Epithelial cell of esophagus (primary cell): ENCODE measurements at regions not wholly inside any gene's neighbourhood (a gene's known extent, or its start where the extent isn't known, plus 50 kb on each side); places are given as distances from the start of the nearest gene placed in this dataset.

Experiments
- DNase-seq: peaks from one replicate; pipeline ENCODE4 v3.0.0; 2010; ENCODE audit warnings: low read depth
- H3K4me3 ChIP-seq: 2 replicates; pipeline ENCODE4 v1.5.1; 2011; ENCODE audit warnings: mild to moderate bottlenecking, low read length, control low read depth
- CTCF ChIP-seq: IDR thresholded peaks from 2 replicates; pipeline ENCODE4 v1.5.1; 2011; ENCODE audit warnings: low read depth, mild to moderate bottlenecking, low read length, control low read depth, inconsistent platforms; ENCODE audit not compliant: insufficient read depth; ENCODE audit errors: missing control alignments

- no peak for TF ChIP-seq CTCF
- H3K4me3 ChIP-seq, result no peak overlapping the region
- DNase-seq, result no peak
These were observed 135.7 kb downstream of the C11orf91 start for GRCh38 chr11:33564856-33565453.

- no peak overlapping the region for H3K4me3 ChIP-seq
- no peak for TF ChIP-seq CTCF
- DNase-seq, result no peak
These were observed 139.9 kb downstream of the C11orf91 start for GRCh38 chr11:33560729-33561128.

- no peak for DNase-seq
- no peak for TF ChIP-seq CTCF
- H3K4me3 ChIP-seq, result no peak overlapping the region
These were observed 141.1 kb downstream of the C11orf91 start for GRCh38 chr11:33559567-33559966.

- no peak overlapping the region for H3K4me3 ChIP-seq
- no peak for DNase-seq
- TF ChIP-seq CTCF, result no peak
These were observed 142.5 kb downstream of the C11orf91 start for GRCh38 chr11:33558097-33558496.

GRCh38 chr11:33557201-33557600 is 143.4 kb downstream of the C11orf91 start:
- TF ChIP-seq CTCF, result no peak
- DNase-seq, result peak; percentile 85
- H3K4me3 ChIP-seq, result no peak overlapping the region

- no peak for DNase-seq
- TF ChIP-seq CTCF, result no peak
- no peak overlapping the region for H3K4me3 ChIP-seq
These were observed 146.4 kb downstream of the C11orf91 start for GRCh38 chr11:33554219-33554618.

GRCh38 chr11:33553486-33553885 is 147.1 kb downstream of the C11orf91 start:
- DNase-seq, result peak; percentile 63
- TF ChIP-seq CTCF, result no peak
- no peak overlapping the region for H3K4me3 ChIP-seq
